T-cell (primary cell): ENCODE measurements at regions not wholly inside any gene's neighbourhood (a gene's known extent, or its start where the extent isn't known, plus 50 kb on each side); places are given as distances from the start of the nearest gene placed in this dataset.
A peak's percentile ranks its signal among the peaks of the same experiment; 100 is the strongest.

Source experiments
- ATAC-seq, 4 experiments: fragments of 200-7000 bp in 3 of 4; fragments of 150-1000 bp in 1 of 4; cut with Tn5 transposase; replicated peaks in 1 of 4; 1 replicate in 3 of 4; 2 replicates in 1 of 4; pipeline ENCODE4 v1.10.0; 2021; ENCODE audit warnings: moderate library complexity in 3 of 4, mild to moderate bottlenecking in 2 of 4, moderate number of reproducible peaks in 1 of 4
- CTCF ChIA-PET, 2 donors: fragments of 300-600 bp; sonication (Branson Sonifier 250); formaldehyde crosslinking; loops; one replicate each; lab custom pipeline; 2022; ENCODE audit warnings: antibody characterized with exemption in 2 of 2; lab: Charles Lee
- POLR2A ChIA-PET, 2 donors: fragments of 300-600 bp; sonication (Branson Sonifier 250); formaldehyde crosslinking; loops; one replicate each; lab custom pipeline; 2022; ENCODE audit warnings: antibody characterized with exemption in 2 of 2; lab: Charles Lee
- DNase-seq, 35 experiments: peaks; one replicate each; pipeline versions ENCODE4 v3.0.0 to v3.0.0-alpha.2; 2013 to 2023
- H3K27ac ChIP-seq: one replicate; pipeline ENCODE4 v1.5.1; 2013; ENCODE audit warnings: low read length
- H3K27me3 ChIP-seq, 2 experiments: replicated peaks in 1 of 2; 1 replicate in 1 of 2; 2 replicates in 1 of 2; pipeline versions ENCODE4 v1.6.1 to v1.7.0; 2013; ENCODE audit warnings: low read length in 1 of 2, mixed read lengths in 1 of 2; ENCODE audit not compliant: control insufficient read depth in 2 of 2, insufficient read depth in 2 of 2; ENCODE audit errors: extremely low read depth in 1 of 2
- H3K36me3 ChIP-seq, 2 donors: 1 replicate in 1 of 2; 2 replicates in 1 of 2; pipeline versions ENCODE4 v1.6.1 to v1.7.0; 2013; ENCODE audit warnings: low read length in 1 of 2; ENCODE audit not compliant: control insufficient read depth in 2 of 2, insufficient read depth in 1 of 2; ENCODE audit errors: extremely low read depth in 1 of 2
- H3K4me1 ChIP-seq, 2 experiments: 1 replicate in 1 of 2; 2 replicates in 1 of 2; pipeline versions ENCODE4 v1.6.1 to v1.7.0; 2013; ENCODE audit warnings: low read length in 2 of 2, mixed read lengths in 1 of 2; ENCODE audit not compliant: insufficient read depth in 2 of 2, control insufficient read depth in 1 of 2; ENCODE audit errors: extremely low read depth in 1 of 2
- H3K4me3 ChIP-seq, 2 donors: 1 replicate in 1 of 2; 2 replicates in 1 of 2; pipeline versions ENCODE4 v1.5.1 to v1.7.0; 2013; ENCODE audit warnings: mild to moderate bottlenecking in 2 of 2, low read length in 1 of 2, moderate library complexity in 1 of 2; ENCODE audit not compliant: control insufficient read depth in 1 of 2; ENCODE audit errors: extremely low read depth in 1 of 2
- H3K9me3 ChIP-seq: 2 replicates; pipeline ENCODE4 v1.7.0; 2013
- H3K27ac Mint-ChIP-seq, 2 donors: one replicate each; pipeline ENCODE4 v1.8.0; 2020 to 2021; ENCODE audit warnings: mild to moderate bottlenecking in 2 of 2, mixed read lengths in 2 of 2
- H3K27me3 Mint-ChIP-seq, 2 donors: one replicate each; pipeline ENCODE4 v1.8.0; 2021 to 2022; ENCODE audit warnings: mixed read lengths in 2 of 2
- H3K36me3 Mint-ChIP-seq: one replicate; pipeline ENCODE4 v1.8.0; 2021; ENCODE audit warnings: mixed read lengths
- H3K4me1 Mint-ChIP-seq, 3 donors: one replicate each; pipeline ENCODE4 v1.8.0; 2020 to 2022; ENCODE audit warnings: mixed read lengths in 3 of 3, mild to moderate bottlenecking in 1 of 3
- H3K4me3 Mint-ChIP-seq, 3 donors: one replicate each; pipeline ENCODE4 v1.8.0; 2020 to 2022; ENCODE audit warnings: mild to moderate bottlenecking in 3 of 3, mixed read lengths in 3 of 3, moderate library complexity in 3 of 3
- H3K9me3 Mint-ChIP-seq, 3 donors: one replicate each; pipeline ENCODE4 v1.8.0; 2020 to 2022; ENCODE audit warnings: mixed read lengths in 3 of 3
- WGBS: methylation state at CpG from one replicate; pipeline ENCODE4 v1.1.5; 2013; ENCODE audit warnings: missing lambda C conversion rate; ENCODE audit not compliant: insufficient coverage; 5-methylcytosine and 5-hydroxymethylcytosine counted together

DNA sequence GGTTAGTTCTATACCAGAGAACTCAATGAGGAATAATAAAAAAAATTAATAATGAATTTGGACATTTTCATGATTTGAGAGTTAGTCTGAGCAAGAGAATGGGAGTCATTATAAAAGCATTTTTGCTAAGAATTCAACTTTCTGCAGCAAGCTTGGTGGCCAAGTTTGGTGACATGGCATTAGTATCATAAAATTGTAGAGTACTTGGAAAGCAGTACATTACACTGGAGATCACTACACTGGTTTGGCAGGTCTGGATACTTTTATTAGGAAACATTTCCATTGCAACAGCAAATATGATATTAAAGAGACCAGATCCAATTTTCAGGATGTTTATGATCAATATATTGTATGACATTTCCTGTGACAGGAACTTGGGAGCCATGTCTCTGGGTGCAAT lies 249.1 kb upstream of the INTU start:
- no peaks in the 10 kb centered on the region for H3K4me1 ChIP-seq
- no peaks in the 10 kb centered on the region for H3K27me3 ChIP-seq
- no peaks in the 10 kb centered on the region for H3K36me3 Mint-ChIP-seq
- CTCF ChIA-PET = no interaction called here
- no peaks in the 10 kb centered on the region for H3K36me3 ChIP-seq
- H3K9me3 Mint-ChIP-seq = peaks cover 0 to 5% (median 5%) of the 10 kb centered on the region in 3 donors
- ATAC-seq = no peak
- H3K27me3 Mint-ChIP-seq = no peaks in the 10 kb centered on the region
- no peak overlapping the region for H3K27ac Mint-ChIP-seq
- no peaks in the 10 kb centered on the region for H3K4me1 Mint-ChIP-seq
- H3K9me3 ChIP-seq = no peaks in the 10 kb centered on the region
- H3K4me3 Mint-ChIP-seq = no peak overlapping the region
- H3K27ac ChIP-seq = no peak overlapping the region
- POLR2A ChIA-PET = no interaction called here
- H3K4me3 ChIP-seq = no peak overlapping the region
- DNase-seq = no peak

- ATAC-seq (no peak), DNase-seq (no peak)
- Mint-ChIP-seq H3K4me3 (no peak overlapping the region), H3K36me3 (no peaks in the 10 kb centered on the region), H3K4me1 (no peaks in the 10 kb centered on the region), H3K27ac (no peak overlapping the region), H3K9me3 (peaks cover 0 to 3% (median 3%) of the 10 kb centered on the region in 3 donors), H3K27me3 (no peaks in the 10 kb centered on the region)
- no CpG with 5 or more reads among the region's 2 CpGs for WGBS
- ChIA-PET POLR2A (no interaction called here), CTCF (no interaction called here)
- no peak overlapping the region for H3K4me3 ChIP-seq
- H3K27me3 ChIP-seq = no peaks in the 10 kb centered on the region
- no peak overlapping the region for H3K27ac ChIP-seq
- no peaks in the 10 kb centered on the region for H3K36me3 ChIP-seq
- H3K9me3 ChIP-seq = no peaks in the 10 kb centered on the region
- H3K4me1 ChIP-seq = no peaks in the 10 kb centered on the region
Observed at GRCh38 chr4:127394516-127394915, 238.2 kb upstream of the INTU start.

DNA sequence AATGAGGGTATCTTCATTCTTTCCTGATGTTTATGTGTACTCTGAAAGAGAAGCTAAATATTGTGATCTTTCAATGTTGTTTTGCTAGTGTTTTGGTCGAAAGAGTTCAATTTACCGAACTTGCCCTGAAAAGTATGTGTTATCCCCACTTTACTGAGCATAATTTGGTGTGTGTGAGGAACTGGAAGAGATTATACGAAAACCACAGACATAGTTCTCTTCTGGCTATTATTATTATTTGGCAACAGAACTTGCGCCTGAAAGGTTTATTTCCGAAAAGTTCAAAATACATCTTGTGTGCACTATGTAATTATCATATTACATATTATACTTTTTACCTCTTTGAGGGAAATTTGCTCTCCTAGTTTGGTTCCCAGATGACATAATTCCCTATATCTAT lies 232.5 kb upstream of the INTU start:
- Mint-ChIP-seq H3K27ac (no peak overlapping the region), H3K4me1 (no peaks in the 10 kb centered on the region), H3K36me3 (no peaks in the 10 kb centered on the region), H3K27me3 (peaks cover 1 to 5% of the 10 kb centered on the region in 2 donors), H3K4me3 (no peak overlapping the region), H3K9me3 (peaks cover 0 to 3% (median 0%) of the 10 kb centered on the region in 3 donors)
- WGBS = no CpG with 5 or more reads among the region's 5 CpGs
- POLR2A ChIA-PET = no interaction called here
- CTCF ChIA-PET = no interaction called here
- no peaks in the 10 kb centered on the region for H3K27me3 ChIP-seq
- no peak for DNase-seq
- no peak overlapping the region for H3K4me3 ChIP-seq
- no peaks in the 10 kb centered on the region for H3K36me3 ChIP-seq
- no peaks in the 10 kb centered on the region for H3K9me3 ChIP-seq
- no peak for ATAC-seq
- H3K27ac ChIP-seq = no peak overlapping the region
- H3K4me1 ChIP-seq = no peaks in the 10 kb centered on the region

DNA sequence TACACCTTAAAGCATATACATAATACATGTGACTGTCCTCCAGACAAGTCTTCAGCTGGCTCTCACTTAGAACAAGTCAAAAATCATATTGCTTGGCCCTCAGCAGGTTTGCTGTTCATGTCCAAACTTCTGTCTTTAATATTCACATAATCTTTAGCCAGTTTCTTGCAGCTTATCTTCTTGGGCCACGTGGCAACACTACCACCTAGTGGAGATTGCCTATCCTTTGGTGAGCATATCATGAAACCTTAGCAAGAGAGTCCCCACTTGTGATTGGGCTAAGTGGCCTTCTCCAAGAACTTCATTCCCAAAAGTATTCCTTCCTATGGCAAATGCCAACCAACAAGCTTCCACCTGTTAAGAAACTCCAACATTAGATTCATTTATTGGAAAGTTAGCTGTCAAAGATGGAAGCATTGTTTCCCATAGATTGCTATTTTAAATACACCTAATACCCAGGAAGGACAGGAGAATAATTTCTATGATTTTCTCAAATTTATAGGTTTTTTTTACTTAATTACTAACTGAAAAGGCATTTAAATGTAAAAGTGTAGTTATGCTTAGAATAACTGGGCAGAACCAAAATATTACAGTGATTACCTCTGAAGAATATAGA lies 231.9 kb upstream of the INTU start:
- ATAC-seq = no peak
- H3K9me3 ChIP-seq = no peaks in the 10 kb centered on the region
- no peak overlapping the region for H3K27ac ChIP-seq
- DNase-seq = peak in 1 of 35 experiments; percentile 2
- no peaks in the 10 kb centered on the region for H3K27me3 ChIP-seq
- no peaks in the 10 kb centered on the region for H3K4me1 ChIP-seq
- CTCF ChIA-PET = no interaction called here
- H3K36me3 Mint-ChIP-seq = no peaks in the 10 kb centered on the region
- no peak overlapping the region for H3K4me3 ChIP-seq
- peaks cover 0 to 3% (median 0%) of the 10 kb centered on the region in 3 donors for H3K9me3 Mint-ChIP-seq
- peaks cover 1 to 5% of the 10 kb centered on the region in 2 donors for H3K27me3 Mint-ChIP-seq
- no peak overlapping the region for H3K27ac Mint-ChIP-seq
- WGBS = 0% methylated on average over 1 of the region's 1 CpG
- H3K4me3 Mint-ChIP-seq = no peak overlapping the region
- POLR2A ChIA-PET = no interaction called here
- H3K36me3 ChIP-seq = no peaks in the 10 kb centered on the region
- no peaks in the 10 kb centered on the region for H3K4me1 Mint-ChIP-seq

DNA sequence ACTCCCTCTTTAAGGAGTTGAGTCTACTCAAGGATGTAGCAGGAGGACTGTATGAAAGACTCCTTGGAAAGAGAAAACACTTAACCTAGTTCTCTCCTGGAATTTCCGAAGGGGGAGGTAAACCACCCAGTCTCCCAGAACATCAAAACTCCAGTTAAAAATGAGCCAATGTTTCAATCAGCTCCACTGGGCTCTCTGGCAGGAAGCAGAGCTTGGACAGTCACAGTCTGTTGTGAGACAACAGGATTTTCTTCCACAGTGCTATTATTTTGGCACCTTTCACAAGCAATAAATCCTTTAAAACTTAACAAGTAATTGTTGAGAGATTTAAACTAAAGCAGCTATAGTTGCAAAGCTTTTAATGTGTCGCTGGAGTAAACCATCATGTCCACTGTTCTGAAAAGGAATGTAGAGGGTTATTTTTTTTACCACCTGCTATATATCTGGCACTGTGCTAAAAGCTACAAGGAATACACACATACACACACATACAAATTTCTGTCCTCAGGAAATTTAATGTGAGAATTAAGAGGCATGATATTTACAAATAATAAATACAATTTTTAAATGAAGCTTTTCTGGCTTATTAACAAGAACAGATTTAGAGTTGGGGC lies 229.2 kb upstream of the INTU start:
- ChIA-PET CTCF (interaction anchor here in 1 of 2 donors (0.7 kb wide), 1 partner anchor 29 kb away, joined by 3 read pairs; no protein-coding TSS in a partner anchor), POLR2A (no interaction called here)
- Histone ChIP-seq H3K27me3 (no peaks in the 10 kb centered on the region), H3K36me3 (no peaks in the 10 kb centered on the region), H3K9me3 (no peaks in the 10 kb centered on the region), H3K27ac (no peak overlapping the region), H3K4me3 (no peak overlapping the region), H3K4me1 (no peaks in the 10 kb centered on the region)
- ATAC-seq (no peak), DNase-seq (no peak)
- Mint-ChIP-seq H3K9me3 (peaks cover 6 to 13% (median 13%) of the 10 kb centered on the region in 3 donors), H3K4me1 (no peaks in the 10 kb centered on the region), H3K36me3 (no peaks in the 10 kb centered on the region), H3K27ac (no peak overlapping the region), H3K4me3 (no peak overlapping the region), H3K27me3 (peaks cover 1 to 5% of the 10 kb centered on the region in 2 donors)
- WGBS = no CpG with 5 or more reads among the region's 2 CpGs

DNA sequence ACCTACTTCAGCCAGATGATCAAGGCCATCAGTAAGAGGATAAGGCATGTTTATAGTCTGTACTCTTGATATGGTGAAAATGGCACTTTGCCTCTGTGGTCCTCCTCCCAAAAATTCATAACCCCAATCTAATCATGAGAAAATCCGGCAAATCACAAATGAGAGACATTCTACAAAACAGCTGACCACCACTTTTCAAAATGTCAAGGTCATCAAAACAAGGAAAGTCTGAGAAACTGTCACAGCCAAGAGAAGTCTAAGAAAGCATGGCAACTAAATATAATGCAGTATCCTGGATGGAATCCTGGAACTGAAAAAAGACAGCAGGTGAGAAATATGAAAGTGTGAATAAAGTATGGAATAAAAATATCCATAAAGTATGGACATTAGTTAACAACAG lies 226.6 kb upstream of the INTU start:
- no peak for DNase-seq
- Histone ChIP-seq H3K9me3 (no peaks in the 10 kb centered on the region), H3K27ac (no peak overlapping the region), H3K36me3 (no peaks in the 10 kb centered on the region), H3K27me3 (no peaks in the 10 kb centered on the region), H3K4me1 (no peaks in the 10 kb centered on the region), H3K4me3 (no peak overlapping the region)
- Mint-ChIP-seq H3K9me3 (peaks cover 6 to 18% (median 16%) of the 10 kb centered on the region in 3 donors), H3K4me3 (no peak overlapping the region), H3K27ac (no peak overlapping the region), H3K27me3 (peaks cover 1 to 5% of the 10 kb centered on the region in 2 donors), H3K36me3 (no peaks in the 10 kb centered on the region), H3K4me1 (no peaks in the 10 kb centered on the region)
- no CpG with 5 or more reads among the region's 1 CpG for WGBS
- ATAC-seq = no peak
- CTCF ChIA-PET = no interaction called here
- POLR2A ChIA-PET = no interaction called here
